ENCODE measurements at regions not wholly inside any gene's neighbourhood (a gene's known extent, or its start where the extent isn't known, plus 50 kb on each side); places are given as distances from the start of the nearest gene placed in this dataset.

GRCh38 chr1:218069180-218069579, 215.9 kb upstream of the RRP15 start:
- Histone ChIP-seq H3K27ac (ENCODE audit: insufficient read length, low read depth, low read length) (no peak overlapping the region), H3K23me2 (ENCODE audit: insufficient read length, low read depth, low read length, poor library complexity, severe bottlenecking) (no peaks in the 10 kb centered on the region), H3K18ac (ENCODE audit: insufficient read length, low read depth, low read length) (no peak overlapping the region), H3K14ac (ENCODE audit: insufficient read depth, low read length) (no peak overlapping the region), H3K9me3 (ENCODE audit: control insufficient read depth, low read depth, low read length) (no peaks in the 10 kb centered on the region), H3K79me1 (ENCODE audit: insufficient read depth, low read depth, low read length, poor library complexity, severe bottlenecking) (no peaks in the 10 kb centered on the region), H3K27me3 (ENCODE audit: insufficient read depth, low read length) (no peaks in the 10 kb centered on the region), H3K56ac (ENCODE audit: insufficient read length, low read depth, low read length) (no peak overlapping the region), H4K91ac (ENCODE audit: insufficient read length, low read depth, low read length) (no peak overlapping the region), H2AFZ (ENCODE audit: low read length) (no peak overlapping the region), H4K8ac (replicated peaks; ENCODE audit: insufficient read length, low read depth, low read length) (no peak overlapping the region), H3K4me1 (ENCODE audit: insufficient read depth, low read length) (no peaks in the 10 kb centered on the region; the same call in 1 of the 2 replicates), H4K5ac (ENCODE audit: insufficient read length, low read depth, low read length) (no peak overlapping the region), H2BK15ac (ENCODE audit: low read depth, low read length) (no peak overlapping the region), H3K4me2 (ENCODE audit: insufficient read depth, insufficient read length, low read length) (no peak overlapping the region), H2AK5ac (ENCODE audit: insufficient read length, low read length) (no peak overlapping the region), H3T11ph (ENCODE audit: low read length) (no peak overlapping the region), H2BK20ac (ENCODE audit: low read depth, low read length, poor library complexity, severe bottlenecking) (no peak overlapping the region), H4K20me1 (ENCODE audit: control insufficient read depth, insufficient read depth, insufficient read length) (no peaks in the 10 kb centered on the region), H2BK12ac (ENCODE audit: insufficient read length, low read depth, low read length) (no peak overlapping the region), H3K23ac (ENCODE audit: insufficient read length, low read depth, low read length) (no peak overlapping the region), H2BK120ac (ENCODE audit: low read depth, low read length, poor library complexity, severe bottlenecking) (no peak overlapping the region), H3K4ac (ENCODE audit: low read depth, low read length) (no peak overlapping the region), H3K79me2 (ENCODE audit: insufficient read depth, low read length) (no peaks in the 10 kb centered on the region), H2BK5ac (ENCODE audit: insufficient read length, low read length) (no peak overlapping the region), H3K9ac (ENCODE audit: extremely low read depth, insufficient read length, low read length) (no peak overlapping the region)
- Mint-ChIP-seq H3K36me3 (ENCODE audit: insufficient read depth in 1 of 3, low read depth in 3 of 3) (no peaks in the 10 kb centered on the region), H3K27ac (no peak overlapping the region), H3K4me1 (no peaks in the 10 kb centered on the region), H3K4me3 (no peak overlapping the region), H3K9me3 (no peaks in the 10 kb centered on the region), H3K27me3 (ENCODE audit: low read depth) (no peaks in the 10 kb centered on the region)
- WGBS (ENCODE audit: extremely low coverage, insufficient read length, low lambda C conversion rate), result no CpG with 5 or more reads among the region's 2 CpGs
- no peak for TF ChIP-seq CTCF (conservative IDR thresholded peaks at IDR 0.05)
- no peak for DNase-seq

All from H9 (cell line).